ENCODE measurements at regions not wholly inside any gene's neighbourhood (a gene's known extent, or its start where the extent isn't known, plus 50 kb on each side); places are given as distances from the start of the nearest gene placed in this dataset.

DNA sequence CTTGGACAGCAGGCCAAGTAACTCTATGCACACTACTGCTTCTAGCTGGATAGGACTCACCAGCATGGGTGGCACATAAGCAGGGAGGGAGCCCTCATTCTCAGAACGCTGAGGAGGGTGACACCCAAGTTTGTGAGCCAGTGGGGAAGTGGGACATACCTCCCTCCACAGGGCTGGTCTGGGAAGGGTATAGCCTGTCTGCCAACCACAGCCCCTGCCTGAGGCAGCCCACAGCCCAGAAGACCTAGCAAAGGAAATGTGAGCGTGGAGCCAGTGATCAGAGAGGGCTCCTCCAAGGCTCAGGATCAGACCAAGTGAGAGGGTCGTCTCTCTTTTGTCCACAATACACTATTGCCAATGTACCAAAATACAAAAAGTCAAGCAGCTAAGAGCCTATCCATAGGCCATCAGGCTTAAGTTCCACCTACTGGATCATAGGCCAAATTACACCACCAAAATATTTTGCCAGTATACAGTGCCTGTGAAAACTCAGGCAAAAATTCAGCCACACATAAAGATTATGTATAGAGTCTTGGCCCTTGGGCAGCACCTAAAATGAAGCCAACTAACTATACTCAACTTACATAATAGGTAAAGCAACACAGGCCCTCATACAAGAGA, 1203.1 kb downstream of the PCDH18 start:
- TF ChIP-seq, protein P1, sequence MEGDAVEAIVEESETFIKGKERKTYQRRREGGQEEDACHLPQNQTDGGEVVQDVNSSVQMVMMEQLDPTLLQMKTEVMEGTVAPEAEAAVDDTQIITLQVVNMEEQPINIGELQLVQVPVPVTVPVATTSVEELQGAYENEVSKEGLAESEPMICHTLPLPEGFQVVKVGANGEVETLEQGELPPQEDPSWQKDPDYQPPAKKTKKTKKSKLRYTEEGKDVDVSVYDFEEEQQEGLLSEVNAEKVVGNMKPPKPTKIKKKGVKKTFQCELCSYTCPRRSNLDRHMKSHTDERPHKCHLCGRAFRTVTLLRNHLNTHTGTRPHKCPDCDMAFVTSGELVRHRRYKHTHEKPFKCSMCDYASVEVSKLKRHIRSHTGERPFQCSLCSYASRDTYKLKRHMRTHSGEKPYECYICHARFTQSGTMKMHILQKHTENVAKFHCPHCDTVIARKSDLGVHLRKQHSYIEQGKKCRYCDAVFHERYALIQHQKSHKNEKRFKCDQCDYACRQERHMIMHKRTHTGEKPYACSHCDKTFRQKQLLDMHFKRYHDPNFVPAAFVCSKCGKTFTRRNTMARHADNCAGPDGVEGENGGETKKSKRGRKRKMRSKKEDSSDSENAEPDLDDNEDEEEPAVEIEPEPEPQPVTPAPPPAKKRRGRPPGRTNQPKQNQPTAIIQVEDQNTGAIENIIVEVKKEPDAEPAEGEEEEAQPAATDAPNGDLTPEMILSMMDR (IDR thresholded peaks at IDR 0.05) = no peak
- no peak for TF ChIP-seq POLR2A (IDR thresholded peaks at IDR 0.05)
